ENCODE measurements at regions not wholly inside any gene's neighbourhood (a gene's known extent, or its start where the extent isn't known, plus 50 kb on each side); places are given as distances from the start of the nearest gene placed in this dataset.

- TF ChIP-seq CTCF (IDR thresholded peaks at IDR 0.05): no peak
- no peak for TF ChIP-seq POLR2A (IDR thresholded peaks at IDR 0.05)
These were observed 383.8 kb downstream of the PCNX1 start for GRCh38 chr14:71290960-71291466.

All from uterus (tissue), 2 donors.